ENCODE measurements at regions not wholly inside any gene's neighbourhood (a gene's known extent, or its start where the extent isn't known, plus 50 kb on each side); places are given as distances from the start of the nearest gene placed in this dataset.

- H3K4me3 ChIP-seq (ENCODE audit: low read length, poor library complexity, severe bottlenecking), result no peak overlapping the region
- H3K36me3 ChIP-seq (ENCODE audit: insufficient read depth, low read length), result peaks cover 97% of the 10 kb centered on the region; the same call in 1 of the 2 replicates
- no peaks in the 10 kb centered on the region for H3K4me1 ChIP-seq (ENCODE audit: insufficient read depth, low read length, poor library complexity, severe bottlenecking)
These were observed 198.2 kb upstream of the RGS6 start for GRCh38 chr14:71734076-71734475.

DNA sequence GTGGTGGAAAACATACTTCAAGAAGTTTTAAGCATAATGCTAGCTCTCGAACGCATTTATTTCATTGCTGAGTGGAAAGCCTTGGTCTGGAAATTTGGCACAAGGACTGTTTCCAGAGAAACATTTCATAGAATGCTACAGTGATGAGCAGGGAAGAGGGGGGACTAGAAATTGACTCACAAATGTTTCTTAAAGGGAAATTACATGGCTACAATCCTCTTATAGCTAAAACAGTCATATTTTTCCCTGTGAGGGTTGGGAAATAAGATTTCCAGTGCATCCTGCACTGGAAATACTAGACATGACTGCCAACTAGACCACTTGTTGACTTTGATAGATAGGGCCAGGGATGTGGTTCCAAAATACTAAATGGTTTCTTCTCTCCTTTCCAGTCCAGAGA lies 197.3 kb upstream of the RGS6 start:
- Histone ChIP-seq H4K20me1 (ENCODE audit: insufficient read depth, low read length, poor library complexity, severe bottlenecking) (no peaks in the 10 kb centered on the region), H3K9ac (ENCODE audit: low read depth, low read length, poor library complexity, severe bottlenecking) (no peak overlapping the region), H3K9me3 (ENCODE audit: insufficient read depth, low read depth, low read length) (no peaks in the 10 kb centered on the region), H3K4me2 (ENCODE audit: low read depth, low read length, poor library complexity, severe bottlenecking) (no peak overlapping the region), H3F3A (ENCODE audit: low read depth) (no peaks in the 10 kb centered on the region), H3K79me2 (ENCODE audit: insufficient read depth, low read length) (no peaks in the 10 kb centered on the region), H3K9me2 (replicated peaks; ENCODE audit: low read depth, low read length) (no peaks in the 10 kb centered on the region), H3K4me1 (ENCODE audit: insufficient read depth, low read length, poor library complexity, severe bottlenecking) (peaks cover 7% of the 10 kb centered on the region), H2AFZ (ENCODE audit: low read length) (no peak overlapping the region), H3K27me3 (ENCODE audit: insufficient read depth, low read length, poor library complexity, severe bottlenecking) (no peaks in the 10 kb centered on the region), H3K4me3 (ENCODE audit: low read length, poor library complexity, severe bottlenecking) (no peak overlapping the region), H3K36me3 (ENCODE audit: insufficient read depth, low read length) (peaks cover 92% of the 10 kb centered on the region)
- TF ChIP-seq, protein P1, sequence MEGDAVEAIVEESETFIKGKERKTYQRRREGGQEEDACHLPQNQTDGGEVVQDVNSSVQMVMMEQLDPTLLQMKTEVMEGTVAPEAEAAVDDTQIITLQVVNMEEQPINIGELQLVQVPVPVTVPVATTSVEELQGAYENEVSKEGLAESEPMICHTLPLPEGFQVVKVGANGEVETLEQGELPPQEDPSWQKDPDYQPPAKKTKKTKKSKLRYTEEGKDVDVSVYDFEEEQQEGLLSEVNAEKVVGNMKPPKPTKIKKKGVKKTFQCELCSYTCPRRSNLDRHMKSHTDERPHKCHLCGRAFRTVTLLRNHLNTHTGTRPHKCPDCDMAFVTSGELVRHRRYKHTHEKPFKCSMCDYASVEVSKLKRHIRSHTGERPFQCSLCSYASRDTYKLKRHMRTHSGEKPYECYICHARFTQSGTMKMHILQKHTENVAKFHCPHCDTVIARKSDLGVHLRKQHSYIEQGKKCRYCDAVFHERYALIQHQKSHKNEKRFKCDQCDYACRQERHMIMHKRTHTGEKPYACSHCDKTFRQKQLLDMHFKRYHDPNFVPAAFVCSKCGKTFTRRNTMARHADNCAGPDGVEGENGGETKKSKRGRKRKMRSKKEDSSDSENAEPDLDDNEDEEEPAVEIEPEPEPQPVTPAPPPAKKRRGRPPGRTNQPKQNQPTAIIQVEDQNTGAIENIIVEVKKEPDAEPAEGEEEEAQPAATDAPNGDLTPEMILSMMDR (conservative IDR thresholded peaks at IDR 0.05; ENCODE audit: low read length), result no peak
- no peak for TF ChIP-seq EZH2phosphoT487 (IDR thresholded peaks at IDR 0.05; ENCODE audit: borderline replicate concordance)

More at GRCh38 chr14:71734076-71734475, 198.2 kb upstream of the RGS6 start:
- TF ChIP-seq, protein P1 (conservative IDR thresholded peaks at IDR 0.05; ENCODE audit: low read length), result no peak
- no peak for TF ChIP-seq EZH2phosphoT487 (IDR thresholded peaks at IDR 0.05; ENCODE audit: borderline replicate concordance)
- H3K79me2 ChIP-seq (ENCODE audit: insufficient read depth, low read length), result no peaks in the 10 kb centered on the region
- no peak overlapping the region for H3K4me2 ChIP-seq (ENCODE audit: low read depth, low read length, poor library complexity, severe bottlenecking)
- H3K9me3 ChIP-seq (ENCODE audit: insufficient read depth, low read depth, low read length), result no peaks in the 10 kb centered on the region
- H3K9me2 ChIP-seq (replicated peaks; ENCODE audit: low read depth, low read length), result no peaks in the 10 kb centered on the region
- H2AFZ ChIP-seq (ENCODE audit: low read length), result no peak overlapping the region
- no peaks in the 10 kb centered on the region for H4K20me1 ChIP-seq (ENCODE audit: insufficient read depth, low read length, poor library complexity, severe bottlenecking)
- H3K9ac ChIP-seq (ENCODE audit: low read depth, low read length, poor library complexity, severe bottlenecking), result no peak overlapping the region
- H3K27me3 ChIP-seq (ENCODE audit: insufficient read depth, low read length, poor library complexity, severe bottlenecking), result no peaks in the 10 kb centered on the region
- no peaks in the 10 kb centered on the region for H3F3A ChIP-seq (ENCODE audit: low read depth)

- TF ChIP-seq, protein P1 (conservative IDR thresholded peaks at IDR 0.05; ENCODE audit: low read length), result no peak
- TF ChIP-seq EZH2phosphoT487 (IDR thresholded peaks at IDR 0.05; ENCODE audit: borderline replicate concordance), result no peak
- H3K9me3 ChIP-seq (ENCODE audit: insufficient read depth, low read depth, low read length), result no peaks in the 10 kb centered on the region
These were observed 194.5 kb upstream of the RGS6 start for GRCh38 chr14:71737760-71738159.

More at GRCh38 chr14:71737760-71738159, 194.5 kb upstream of the RGS6 start:
- Histone ChIP-seq H4K20me1 (ENCODE audit: insufficient read depth, low read length, poor library complexity, severe bottlenecking) (no peaks in the 10 kb centered on the region), H3F3A (ENCODE audit: low read depth) (no peaks in the 10 kb centered on the region), H3K27me3 (ENCODE audit: insufficient read depth, low read length, poor library complexity, severe bottlenecking) (no peaks in the 10 kb centered on the region), H3K4me1 (ENCODE audit: insufficient read depth, low read length, poor library complexity, severe bottlenecking) (peaks cover 9% of the 10 kb centered on the region), H3K9ac (ENCODE audit: low read depth, low read length, poor library complexity, severe bottlenecking) (no peak overlapping the region), H3K36me3 (ENCODE audit: insufficient read depth, low read length) (peaks cover 63% of the 10 kb centered on the region), H3K79me2 (ENCODE audit: insufficient read depth, low read length) (no peaks in the 10 kb centered on the region), H3K4me2 (ENCODE audit: low read depth, low read length, poor library complexity, severe bottlenecking) (no peak overlapping the region), H3K9me2 (replicated peaks; ENCODE audit: low read depth, low read length) (no peaks in the 10 kb centered on the region), H3K4me3 (ENCODE audit: low read length, poor library complexity, severe bottlenecking) (no peak overlapping the region), H2AFZ (ENCODE audit: low read length) (no peak overlapping the region)

Measured in Loucy (cell line).